HG03025 (cell line): ENCODE measurements at regions not wholly inside any gene's neighbourhood (a gene's known extent, or its start where the extent isn't known, plus 50 kb on each side); places are given as distances from the start of the nearest gene placed in this dataset.

Experiments used
- ATAC-seq: cut with Tn5 transposase; IDR thresholded peaks from one replicate; pipeline ENCODE4 v1.9.1; 2021; ENCODE audit warnings: mild to moderate bottlenecking, moderate library complexity; ENCODE audit not compliant: unreplicated experiment, low FRiP score

DNA sequence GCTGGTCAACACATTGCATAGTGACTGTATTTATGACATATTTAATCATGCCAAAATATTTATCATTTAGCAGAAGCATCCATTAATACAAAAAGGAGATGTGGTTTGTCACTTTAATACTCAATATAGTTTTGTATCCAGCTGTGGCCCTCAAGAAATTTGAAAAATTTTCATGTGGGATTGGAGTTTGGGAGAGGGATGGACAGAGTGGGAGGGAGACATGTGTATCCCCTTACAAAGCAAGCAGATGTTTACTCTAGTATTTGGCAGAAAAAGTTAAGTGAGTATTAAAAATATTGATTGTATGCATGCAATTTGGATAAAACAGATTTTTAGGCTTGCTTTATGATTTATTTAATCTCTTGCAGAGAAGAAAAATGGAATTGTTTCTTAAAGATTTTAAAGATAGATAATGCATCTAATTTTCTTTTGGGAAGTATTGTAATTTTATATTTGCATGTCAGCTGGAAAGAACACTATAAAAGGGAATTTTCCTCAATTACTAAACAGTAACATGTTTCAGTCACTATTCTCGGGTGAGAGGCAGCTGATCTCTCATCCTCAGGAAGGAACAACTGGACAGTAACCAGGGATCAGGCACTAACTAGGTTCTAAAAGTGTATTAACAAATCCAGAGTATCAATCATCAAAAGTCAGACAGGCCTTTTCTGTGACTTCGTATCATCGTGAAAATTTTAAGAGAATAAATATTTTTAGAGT is 1184.7 kb upstream of the NXPH2 start:
- no peak for ATAC-seq

DNA sequence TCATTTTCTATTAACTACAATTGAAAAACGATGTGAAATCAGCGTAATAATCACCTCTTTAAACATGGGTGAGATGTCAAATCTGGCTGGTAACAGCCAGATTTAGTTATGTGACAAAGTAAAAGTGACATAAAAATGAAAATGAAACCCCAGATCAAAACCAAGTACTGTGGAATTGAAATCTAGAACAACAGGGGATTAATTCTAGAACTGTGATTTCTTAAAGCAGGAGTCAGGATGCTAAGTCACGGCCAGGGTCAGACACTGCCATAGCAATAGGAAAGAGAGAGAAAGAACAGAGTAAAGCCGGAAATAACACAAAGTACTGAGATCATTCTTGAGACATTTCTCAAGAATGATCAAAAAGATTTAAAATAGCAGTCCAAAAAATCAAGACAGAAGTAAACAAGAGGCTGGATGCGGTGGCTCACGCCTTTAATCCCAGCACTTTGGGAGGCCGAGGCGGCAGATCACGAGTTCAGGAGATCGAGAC is 1183.7 kb upstream of the NXPH2 start:
- ATAC-seq = no peak

DNA sequence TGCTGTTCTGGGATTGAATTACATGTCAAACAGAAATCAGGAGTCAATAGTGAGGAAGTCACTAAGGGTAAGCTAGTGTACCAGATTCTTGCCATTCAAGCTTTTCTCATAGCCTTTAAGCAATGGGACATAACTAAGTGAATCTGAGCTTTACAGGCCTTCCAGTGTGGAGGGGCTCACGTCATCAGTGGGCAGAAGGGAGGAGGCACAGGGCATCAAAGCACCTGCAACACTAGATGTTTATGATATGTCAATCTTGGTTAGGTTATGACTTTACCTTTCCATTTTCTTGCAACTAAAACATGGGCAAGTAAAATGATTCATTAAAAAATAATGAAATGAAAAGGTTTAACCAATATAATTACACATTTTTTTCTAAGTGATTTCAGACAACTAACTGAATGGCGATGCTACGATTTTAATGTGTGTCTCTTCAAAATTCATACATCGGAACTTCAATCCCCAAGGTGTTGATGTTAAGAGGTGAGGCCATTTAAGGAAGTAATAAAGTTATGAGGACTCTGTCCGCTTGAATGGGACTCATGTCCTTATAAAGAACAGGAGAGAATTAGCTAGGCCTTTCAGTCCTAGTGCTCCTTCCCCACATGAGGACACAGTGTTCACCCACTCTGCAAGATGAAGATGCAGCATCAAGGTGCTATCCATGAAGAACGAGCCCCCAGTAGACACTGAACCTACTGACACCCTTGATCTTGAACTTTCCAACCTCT is 1169.2 kb upstream of the NXPH2 start:
- ATAC-seq = no peak

DNA sequence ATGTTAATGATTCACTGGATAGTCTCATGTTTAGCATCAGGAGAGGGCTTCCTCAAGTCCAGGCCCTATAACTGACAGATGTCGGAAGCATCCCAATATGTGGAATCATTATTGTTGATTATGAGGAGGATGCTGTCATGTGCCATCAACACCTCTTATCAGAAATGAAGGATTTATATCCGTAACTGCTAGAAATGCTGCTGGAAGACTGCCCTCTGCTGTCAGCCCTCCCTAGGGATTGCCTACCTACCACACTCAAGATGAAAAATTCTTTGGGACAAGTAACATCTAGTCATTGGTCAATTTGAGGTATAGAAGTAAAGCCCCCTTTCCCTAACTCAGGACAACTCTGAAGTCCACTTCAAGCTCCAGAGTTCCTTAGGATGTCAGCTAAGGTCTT is 1166.5 kb upstream of the NXPH2 start:
- ATAC-seq = no peak

DNA sequence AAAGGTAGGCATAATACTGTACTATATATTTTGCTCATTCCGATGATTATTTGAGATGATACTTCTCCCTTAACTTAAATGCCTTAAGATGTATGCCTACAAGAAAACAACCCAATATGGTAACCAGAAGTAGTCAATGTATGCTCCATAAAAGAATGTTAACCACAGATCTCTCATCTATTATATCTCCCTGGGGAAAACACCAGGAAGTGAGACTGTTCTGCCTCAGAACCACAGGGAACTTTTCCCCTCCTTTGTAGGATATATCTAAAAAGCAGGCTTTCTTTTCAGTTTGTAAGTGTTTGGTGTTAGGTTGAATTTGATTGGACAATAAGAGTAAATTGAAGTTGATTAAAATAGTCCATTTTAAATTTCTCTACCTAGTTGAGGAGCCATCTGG is 1160.5 kb upstream of the NXPH2 start:
- no peak for ATAC-seq

DNA sequence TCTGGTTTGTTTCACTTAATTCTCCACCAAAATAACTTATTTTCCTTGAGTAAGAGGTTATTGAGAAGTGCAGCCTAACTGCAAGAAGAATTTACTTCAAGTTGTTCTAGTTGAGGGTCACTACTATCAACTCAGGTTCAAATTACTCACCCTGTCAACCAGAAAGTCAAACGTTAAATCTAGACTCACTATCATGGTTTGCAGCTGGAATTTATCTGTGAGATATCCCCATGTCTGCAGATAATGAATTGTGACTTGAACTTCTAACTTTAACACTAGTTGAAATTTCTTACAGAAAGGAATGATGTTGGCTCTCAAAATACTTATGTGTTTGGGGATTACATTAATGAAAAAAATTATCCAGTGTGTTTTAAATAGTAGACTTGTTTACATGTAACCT is 1145.7 kb upstream of the NXPH2 start:
- no peak for ATAC-seq

DNA sequence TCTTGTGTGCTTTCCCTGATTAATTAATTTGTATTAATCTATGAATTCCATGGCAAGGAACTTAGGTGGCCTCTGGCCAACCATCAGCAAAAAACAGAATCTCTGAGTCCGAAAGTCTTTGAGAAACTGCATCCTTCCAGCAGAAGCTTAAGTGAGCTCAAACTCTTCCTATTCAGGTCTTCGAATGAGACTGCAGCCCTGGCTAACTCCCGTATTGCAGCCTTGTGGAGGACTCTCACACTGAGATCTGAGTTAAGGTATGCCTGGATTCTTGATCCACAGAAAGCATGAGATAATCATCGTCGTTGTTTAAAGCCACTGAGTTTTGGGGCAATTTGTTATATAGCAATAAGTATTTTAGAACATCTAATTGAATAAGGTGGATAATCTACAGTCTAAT is 1143.9 kb upstream of the NXPH2 start:
- no peak for ATAC-seq

DNA sequence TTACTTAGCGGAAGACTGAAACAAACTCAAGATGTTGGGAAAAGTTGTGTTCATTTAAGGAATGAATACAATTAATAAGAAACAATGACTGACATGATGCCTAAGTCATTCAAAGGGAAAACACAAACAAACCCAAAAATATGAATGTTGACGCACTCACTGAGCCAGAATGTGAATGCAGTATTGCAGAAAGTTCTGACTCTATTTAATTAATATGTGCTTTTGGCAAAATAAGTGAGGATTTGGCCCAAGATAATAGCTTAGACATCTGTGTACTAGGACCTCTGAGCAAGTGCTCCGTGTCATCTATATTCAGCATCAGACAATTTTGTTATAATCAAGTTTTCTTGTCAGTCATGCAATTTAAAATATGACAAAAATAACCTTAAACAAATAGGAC is 1138.8 kb upstream of the NXPH2 start:
- ATAC-seq = no peak

DNA sequence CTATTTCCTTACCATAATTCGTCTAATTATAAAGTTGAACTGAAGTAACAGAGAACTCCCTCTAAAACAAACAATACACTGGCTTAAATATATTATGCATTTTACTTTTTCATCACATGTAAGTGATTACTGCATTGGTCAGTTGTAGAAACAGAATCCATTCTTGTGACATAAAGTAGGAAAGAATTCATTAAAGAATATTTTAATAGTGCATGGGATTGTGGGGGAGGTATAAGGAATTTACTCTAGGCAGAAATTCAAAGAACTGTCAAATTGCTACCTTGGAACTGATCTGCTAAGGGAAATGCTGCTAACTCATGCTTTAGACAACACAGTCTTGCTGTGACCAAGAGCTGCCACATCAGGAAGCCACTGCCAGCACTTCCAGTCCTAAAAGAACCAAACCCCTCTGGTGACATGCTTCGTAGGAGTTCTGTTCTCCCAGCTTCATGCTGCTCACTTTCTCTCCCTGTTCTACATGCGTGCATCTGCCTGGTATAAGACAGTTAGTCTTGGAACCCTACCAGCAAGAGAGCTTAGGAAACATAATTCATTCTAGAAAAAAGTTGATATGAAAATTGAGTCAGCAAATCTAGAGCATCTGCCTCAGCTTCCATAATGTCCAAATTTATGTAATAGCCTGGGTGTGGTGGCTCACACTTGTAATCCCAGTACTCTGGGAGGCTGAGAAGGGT is 1137.6 kb upstream of the NXPH2 start:
- ATAC-seq = no peak

DNA sequence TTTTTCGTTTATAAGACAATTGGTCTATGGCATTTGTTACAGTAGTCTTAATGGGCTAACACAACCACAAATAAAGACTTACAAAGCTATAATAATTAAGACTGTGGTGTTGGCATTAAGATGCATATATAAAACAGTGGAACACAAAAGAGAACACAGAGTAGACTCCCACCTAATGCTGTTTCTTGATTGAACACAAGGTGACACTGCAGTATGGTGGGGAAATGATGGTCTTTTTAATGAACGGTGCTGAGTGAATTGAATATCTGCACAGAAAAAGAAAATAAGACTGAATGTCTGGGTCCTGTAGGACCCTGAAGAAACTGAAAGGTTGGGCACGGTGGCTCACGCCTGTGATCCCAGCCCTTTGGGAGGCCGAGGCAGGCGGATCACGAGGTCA is 1136.6 kb upstream of the NXPH2 start:
- no peak for ATAC-seq

DNA sequence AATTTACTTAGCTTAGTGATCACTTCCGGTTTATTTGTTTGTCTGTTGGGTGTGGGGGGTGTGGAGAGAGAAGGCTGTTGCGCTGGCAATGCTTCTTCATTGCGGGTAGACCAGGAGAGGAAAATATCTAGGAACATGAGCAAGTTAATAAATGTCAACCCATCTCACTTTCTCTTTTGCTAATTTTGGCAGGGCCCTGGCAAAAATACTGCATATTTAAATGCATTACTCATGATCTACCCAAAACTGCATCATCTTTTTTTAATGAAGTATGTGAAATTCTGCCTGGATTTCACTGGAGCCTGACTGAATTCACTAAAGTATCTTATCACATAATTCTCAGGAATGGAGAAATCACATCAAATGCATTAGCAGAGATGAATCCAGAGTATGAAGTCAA is 1131.0 kb upstream of the NXPH2 start:
- ATAC-seq = no peak

DNA sequence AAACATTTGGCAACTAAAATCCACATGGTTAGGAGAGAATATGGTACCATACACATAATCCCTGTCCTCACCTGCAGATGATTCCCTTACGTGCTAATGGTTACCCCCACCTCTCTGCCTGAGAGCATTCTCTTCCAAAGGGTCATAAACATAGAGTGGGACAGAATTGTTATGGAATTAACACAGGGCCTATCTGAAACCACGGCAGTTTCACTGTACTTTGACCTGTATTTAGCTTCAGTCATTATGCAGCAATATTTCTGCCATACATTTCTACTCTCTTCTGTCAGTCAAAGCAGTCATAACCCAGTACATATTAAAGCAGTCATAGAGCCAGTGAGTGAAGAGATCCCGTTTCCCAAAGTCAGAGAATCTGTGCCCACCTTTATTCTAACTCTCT is 1128.9 kb upstream of the NXPH2 start:
- no peak for ATAC-seq

DNA sequence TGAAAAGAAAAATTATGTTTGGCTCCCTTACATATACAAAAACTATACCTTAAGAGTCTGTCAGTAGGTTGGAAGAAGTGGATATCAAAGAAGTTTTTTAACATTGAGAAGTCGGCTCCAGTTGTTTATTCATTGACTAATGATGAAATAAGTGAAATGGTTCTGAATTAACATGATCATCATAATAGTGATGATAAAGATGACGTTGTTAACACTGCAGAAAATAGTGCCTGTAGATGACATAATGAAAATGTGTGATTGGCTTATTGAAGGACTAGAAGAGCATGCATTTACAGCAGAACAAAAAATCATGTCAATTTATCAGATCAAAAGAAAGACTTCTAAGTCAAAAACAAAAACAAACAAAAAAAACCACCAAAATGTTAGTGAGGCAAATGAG is 1125.4 kb upstream of the NXPH2 start:
- no peak for ATAC-seq

DNA sequence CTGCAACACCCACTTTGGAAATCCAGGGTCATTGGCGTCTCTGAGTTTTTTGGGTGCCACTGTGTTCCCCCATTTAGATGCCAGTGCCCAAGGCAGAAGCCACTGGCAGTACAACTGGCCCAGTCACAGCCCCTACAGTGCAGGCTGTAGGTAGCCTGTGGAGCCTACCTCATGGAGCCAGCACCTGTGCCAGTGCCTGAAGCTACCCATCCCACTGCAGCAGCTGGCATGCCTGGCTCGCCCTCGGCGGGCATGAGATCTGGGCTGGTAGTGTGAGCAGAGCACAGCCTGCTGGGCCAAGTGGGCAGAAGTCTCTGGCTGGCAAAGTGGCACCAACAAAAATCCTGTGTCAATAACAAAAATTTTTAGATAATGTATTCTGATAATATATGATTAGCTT is 1111.4 kb upstream of the NXPH2 start:
- no peak for ATAC-seq

DNA sequence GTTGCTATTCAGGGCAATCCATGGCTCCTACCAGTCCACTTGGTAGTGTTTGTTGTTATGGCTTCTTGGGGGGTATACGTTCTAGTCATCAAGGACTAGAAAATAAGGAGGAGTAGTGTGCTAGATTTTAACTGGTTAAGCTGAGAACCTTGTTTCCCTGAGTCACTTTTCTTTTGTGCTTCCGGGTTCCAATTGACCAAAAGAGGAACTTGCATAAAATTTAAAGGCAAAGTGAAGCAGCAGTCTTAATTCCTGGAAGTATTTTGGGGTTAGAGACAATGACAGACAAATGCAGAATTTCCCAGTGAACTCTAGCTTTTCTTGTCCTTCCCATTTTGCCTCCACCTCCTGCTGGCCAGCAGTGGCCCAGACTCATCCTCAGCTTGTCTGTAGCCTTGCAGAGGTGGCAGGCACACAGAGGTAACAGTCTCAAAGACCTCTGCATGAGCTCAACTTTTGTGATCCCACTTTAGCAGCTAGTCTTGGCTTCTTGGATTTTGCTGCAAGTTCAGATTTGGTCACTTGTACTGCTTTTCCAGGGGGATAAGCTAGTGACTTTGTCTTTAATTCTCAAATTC is 1105.8 kb upstream of the NXPH2 start:
- no peak for ATAC-seq

DNA sequence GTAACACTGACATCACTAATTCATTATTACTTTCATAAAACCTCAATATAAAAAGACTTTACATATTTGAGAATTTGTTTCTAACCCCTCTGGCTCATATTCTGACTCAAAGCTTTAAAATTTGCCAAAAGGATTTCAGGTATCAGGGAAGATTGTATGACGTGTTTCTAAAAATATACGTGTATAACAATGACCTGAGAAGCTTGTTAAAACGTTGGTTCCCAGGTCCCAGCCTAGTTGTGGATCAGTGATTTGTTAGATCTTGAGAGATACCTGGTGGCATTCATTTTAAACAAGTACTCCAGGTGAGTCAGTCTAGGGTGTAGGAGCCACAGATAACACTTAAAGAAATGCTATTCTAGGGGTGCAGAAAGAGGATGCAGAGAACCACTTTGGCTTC is 1096.8 kb upstream of the NXPH2 start:
- no peak for ATAC-seq

DNA sequence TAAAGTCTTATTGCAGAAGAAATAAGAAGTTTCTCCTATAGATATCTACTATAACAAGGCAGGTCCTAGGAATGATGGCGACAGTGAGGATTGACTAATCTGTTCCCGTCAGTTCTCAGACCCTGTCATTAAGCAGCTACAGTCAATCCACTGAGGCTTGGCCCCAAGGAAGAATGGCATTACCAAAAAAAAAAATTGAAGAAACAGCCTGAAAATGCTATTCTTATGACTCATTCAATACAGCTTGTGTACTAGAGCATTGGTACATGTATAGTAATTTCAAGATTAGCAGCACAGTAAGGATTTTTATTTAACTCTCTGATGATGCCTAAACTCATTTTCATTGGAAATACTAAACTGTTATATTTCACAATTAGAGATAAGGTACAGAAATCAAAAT is 1096.1 kb upstream of the NXPH2 start:
- no peak for ATAC-seq

DNA sequence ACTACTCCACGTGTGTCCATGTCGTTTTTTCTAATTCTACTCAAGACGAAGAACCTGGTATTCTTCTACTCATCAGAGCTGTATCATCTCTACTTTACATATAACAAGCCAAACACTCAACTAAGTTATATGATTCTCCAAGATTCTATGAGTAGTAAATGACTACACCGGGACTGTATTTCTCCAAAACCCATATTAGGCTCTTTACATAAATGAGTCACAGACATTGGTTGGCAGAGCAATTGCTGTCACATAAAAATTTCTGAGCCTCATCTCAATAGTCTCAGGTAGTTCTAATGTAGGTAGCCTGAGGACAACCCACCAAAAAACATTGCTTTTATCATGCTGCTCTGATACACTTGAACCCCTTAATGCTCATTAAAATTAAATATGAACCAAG is 1092.3 kb upstream of the NXPH2 start:
- ATAC-seq = no peak

DNA sequence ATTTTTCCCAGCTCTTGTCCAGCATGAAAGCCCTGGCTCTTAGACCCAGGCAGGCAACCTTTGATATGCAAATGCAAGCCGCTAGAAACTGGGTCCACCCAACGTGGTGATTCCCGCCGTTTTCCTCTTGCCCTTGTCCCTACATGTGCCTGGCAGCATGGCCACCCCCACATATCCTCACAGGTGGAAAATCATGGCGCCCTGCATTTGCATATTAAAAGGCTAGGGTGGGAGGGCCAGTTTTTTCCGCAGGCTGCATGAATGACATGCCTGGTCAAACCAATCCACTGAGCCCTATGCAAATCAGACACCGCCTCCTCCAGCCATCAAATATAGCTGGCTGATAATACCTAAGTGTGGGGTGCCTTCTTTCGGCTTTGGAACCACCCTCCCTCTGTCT is 1091.8 kb upstream of the NXPH2 start:
- no peak for ATAC-seq

DNA sequence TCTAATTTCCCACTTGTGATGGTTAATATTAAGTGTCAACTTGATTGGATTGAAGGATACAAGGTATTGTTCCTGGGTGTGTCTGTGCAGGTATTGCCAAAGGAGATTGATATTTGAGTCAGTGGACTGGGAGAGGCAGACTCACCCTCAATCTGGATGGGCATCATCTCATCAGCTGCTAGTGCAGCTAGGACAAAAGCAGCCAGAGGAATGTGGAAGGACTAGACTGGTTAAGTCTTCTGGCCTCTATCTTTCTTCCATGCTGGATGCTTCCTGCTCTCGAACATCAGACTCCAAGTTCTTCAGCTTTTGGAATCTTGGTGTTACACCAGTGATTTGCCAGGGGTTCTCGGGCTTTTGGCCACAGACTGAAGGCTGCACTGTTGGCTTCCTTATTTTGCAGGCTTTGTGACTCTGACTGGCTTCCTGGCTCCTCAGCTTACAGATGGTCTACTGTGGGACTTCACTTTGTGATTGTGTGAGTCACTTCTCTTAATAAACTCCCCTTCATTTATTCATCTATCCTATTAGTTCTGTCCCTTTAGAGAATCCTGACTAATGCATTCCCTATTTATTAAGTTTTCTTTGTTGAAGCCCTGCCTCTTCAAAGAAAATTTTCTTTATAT is 1087.5 kb upstream of the NXPH2 start:
- ATAC-seq = no peak

DNA sequence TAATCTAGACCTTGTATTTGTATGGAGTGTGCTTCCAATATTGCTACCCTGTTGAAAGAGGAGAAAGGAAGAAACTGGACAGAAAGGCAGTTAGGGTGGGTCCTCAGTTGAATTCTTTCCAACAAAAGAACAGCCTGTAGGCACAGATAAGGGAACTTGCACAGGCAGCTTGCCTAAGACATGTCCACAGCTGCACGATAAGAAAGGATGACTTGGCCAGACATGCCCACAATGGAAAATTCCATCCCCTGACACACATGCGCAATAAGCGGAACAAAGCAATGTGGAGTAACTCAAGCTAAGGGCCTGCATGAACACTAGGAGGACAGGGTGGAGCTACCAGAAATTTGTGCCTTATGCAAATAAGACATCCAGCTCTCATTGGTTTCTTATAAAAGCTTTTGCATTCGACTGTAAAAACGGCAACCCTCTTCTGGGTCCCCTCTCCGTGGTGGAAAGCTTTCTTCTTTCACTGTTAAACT is 1084.7 kb upstream of the NXPH2 start:
- ATAC-seq = no peak
